GF-D8 (cell line): ENCODE measurements at regions not wholly inside any gene's neighbourhood (a gene's known extent, or its start where the extent isn't known, plus 50 kb on each side); places are given as distances from the start of the nearest gene placed in this dataset.
"Not testable (repeated sequence)": the region's sequence is repeated elsewhere in the genome, so short reads cannot be mapped to it uniquely, and the experiment has no call there.

Experiments
- DNase-seq: peaks from one replicate; lab custom pipeline; 2025; lab: John Stamatoyannopoulos, UW

DNA sequence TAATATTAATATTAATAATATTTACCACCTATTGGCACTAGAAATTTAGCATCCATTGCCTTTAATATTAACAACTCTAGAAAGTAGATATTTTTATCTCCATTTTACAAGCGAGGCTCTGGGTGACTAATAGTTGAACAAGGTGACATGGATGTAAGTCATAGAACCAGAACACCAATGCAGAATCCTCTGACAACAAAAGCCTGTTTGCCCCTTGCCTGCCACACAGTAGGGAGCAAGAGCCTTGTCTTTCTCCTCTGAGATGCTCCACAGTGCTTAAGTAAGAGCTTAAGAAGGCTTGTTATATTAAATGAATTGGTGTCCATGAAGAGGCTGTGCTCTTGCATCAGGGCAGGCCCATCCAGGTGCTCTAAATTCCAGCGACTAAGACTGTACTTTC, 51.2 kb upstream of the LBX1 start:
- DNase-seq: no peak

DNA sequence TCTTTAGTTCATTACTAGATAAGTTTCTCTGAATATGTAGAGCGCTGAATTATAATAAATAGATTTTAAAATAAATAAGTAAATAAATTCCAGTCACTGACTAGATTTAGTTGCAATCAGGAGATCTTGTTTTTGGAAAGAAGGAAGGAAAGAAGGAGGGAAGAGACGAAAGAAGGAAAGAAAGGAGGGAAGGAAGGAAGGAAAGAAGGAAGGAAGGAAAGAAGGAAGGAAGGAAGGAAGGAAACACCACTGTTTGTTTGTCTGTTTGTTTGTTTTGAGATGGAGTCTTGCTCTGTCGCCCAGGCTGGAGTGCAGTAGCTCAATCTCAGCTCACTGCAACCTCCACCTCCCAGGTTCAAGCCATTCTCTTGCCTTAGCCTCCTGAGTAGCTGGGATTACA, 51.7 kb upstream of the LBX1 start:
- DNase-seq: not testable (repeated sequence)

DNA sequence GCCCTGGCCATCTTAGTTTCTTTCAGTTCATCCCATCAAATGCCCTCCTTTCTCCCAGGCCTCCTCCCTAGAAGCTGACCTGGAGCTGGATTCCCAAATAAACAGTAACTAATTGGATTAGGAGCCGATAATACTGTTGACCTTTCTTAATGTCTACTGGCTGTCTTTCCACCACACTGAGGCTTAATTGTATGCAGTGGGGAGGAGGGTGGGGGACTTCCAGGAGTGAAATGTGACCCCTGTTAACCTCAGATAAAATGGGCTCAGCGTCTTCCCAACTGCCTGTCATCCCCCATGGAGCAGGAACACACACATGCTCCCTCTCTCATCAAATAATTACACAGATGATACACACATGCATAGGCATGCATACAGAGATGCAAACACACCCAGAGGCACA, 53.7 kb upstream of the LBX1 start:
- no peak for DNase-seq

DNA sequence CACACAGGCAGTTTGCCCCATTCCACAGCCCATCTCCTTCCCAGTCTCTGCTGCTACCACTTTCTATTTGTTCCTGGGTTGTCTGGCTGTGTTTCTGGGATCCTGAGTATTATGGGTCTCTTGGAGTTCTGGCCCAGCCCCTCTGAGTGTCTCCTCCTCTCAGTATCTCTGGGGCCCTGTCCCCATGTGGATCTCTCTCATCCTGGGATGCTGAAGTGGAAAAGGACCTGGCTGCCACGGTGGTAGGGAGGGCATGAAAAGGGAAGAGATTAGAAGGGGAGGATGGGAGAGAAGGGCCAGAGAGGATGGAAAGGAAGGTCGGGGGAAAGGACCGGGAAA, 54.5 kb upstream of the LBX1 start:
- no peak for DNase-seq

DNA sequence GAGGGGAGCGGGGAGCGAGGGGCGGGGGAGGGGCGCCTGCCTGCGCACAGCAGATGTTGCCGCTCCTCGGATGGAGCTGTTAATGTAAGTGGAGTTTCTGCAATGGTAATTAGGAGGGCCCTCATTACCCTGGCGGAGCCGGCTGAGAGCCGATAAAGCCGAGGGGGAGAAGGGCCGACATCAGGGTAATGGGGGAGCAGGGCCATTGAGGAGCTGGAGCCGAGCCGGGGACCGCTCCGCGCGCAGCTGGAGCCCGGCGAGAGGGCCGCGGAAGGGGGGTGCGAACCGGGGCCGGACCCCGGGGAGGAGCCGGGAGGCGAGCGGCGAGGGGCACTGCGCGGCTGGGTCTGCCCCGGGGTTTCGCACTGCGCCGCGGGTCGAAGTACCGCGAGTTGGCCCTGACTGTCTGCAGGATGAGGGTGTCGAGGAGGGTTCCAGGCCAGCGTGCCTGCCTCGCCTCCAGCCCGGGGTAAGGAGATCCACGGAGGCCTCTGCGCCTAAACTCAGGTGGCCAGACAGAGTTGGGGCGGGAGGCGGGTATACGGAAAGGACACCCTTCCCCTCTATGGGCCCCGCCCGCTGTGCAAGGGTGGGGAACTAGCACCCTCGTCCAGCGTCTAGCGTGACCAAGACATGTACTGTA, 55.0 kb upstream of the LBX1 start:
- DNase-seq: no peak

DNA sequence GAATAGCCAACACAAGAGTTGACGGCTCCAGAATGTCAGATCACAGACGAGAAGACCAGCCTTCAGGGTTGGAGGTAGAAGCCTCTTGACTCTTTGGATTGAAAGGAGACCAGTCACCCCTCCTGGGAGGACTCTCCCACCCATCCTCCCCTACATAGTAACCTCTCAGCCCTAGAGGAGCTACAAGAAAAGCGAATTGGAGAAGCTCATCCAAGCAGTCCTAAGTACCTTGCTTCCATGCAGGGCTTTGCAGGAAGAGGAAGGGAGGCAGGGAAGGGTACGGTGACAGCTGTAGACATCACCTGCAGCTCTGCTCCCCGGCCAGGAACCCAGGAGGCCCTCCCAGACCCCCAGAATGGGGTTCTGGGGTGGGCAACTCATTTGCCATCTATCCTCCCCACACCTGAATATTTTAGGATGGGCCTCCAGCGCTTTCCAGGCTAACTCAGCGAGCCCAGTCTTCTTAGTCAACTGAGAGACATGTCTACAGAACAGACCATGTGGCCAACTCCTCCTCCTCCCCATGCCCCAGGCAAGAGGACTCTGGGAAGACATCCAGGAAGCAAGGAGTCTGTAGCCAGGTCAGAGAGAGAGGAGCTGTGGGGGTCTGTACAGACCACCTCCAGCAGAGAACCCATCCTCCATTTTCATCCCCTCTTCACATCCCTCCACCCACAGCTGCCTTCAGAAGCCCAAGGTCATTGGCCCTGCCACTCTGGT, 55.6 kb upstream of the LBX1 start:
- no peak for DNase-seq

DNA sequence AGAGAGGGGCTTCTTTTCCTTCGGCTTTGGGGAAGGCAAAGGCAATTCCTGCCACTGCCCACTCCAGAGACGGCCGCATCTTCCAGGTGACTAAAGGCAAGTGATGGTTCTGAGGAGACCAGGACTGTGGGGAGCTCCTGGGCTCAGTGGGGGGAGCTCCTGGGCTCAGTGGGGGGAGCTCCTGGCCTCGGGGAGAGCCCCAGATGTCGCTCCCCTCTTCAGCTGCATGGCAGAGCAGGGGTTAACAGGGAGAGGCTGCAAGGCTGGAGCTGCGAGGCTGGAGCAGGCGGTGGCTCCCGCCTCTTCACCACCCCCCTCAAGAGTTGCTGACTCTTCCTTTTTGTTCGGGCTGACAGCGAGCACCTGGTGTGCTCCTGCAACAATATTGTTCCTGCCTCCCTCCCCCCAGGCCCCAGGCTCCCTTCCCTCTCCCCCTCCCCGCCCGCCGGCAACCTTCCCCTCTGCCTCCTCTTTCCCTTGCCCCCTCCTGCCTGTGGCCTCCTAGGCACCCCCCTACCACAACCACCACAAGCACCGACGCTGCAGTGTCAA, 56.3 kb upstream of the LBX1 start:
- no peak for DNase-seq

DNA sequence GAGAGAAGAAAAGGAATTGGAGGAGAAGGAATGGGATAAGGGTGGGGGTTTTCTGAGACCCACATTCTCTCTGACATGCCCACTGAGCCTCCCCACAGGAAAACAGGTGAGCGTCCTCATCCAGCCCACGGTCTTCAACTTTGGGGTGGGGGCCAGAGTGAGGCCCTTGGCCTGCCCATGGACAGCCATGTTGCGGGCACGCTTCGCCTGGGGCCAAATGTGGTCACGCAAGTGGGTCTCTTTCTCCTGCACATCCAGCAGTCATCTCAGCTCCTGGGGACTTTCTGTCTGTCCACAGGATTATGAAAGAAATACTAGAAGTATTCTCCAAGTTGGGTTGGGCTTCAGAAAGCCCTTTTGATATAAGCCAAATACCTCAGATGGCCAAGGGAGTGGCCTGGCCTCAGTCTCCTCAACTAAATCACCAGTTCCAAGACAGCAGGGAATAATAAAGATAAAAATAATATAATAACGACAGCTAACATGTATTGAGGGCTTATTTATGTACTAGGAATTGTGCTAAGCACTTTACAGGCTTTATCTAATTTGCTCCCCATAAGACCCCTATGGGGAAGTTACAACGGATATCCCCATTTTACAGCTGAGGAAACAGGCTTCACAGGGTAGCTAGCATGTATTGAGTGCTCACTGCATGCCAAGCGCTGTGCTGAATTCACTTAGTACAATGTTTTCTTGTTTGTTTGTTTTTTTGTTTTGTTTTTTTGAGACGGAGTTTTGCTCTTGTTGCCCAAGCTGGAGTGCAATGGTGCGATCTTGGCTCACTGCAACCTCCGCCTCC, 57.2 kb upstream of the LBX1 start:
- DNase-seq: no peak

DNA sequence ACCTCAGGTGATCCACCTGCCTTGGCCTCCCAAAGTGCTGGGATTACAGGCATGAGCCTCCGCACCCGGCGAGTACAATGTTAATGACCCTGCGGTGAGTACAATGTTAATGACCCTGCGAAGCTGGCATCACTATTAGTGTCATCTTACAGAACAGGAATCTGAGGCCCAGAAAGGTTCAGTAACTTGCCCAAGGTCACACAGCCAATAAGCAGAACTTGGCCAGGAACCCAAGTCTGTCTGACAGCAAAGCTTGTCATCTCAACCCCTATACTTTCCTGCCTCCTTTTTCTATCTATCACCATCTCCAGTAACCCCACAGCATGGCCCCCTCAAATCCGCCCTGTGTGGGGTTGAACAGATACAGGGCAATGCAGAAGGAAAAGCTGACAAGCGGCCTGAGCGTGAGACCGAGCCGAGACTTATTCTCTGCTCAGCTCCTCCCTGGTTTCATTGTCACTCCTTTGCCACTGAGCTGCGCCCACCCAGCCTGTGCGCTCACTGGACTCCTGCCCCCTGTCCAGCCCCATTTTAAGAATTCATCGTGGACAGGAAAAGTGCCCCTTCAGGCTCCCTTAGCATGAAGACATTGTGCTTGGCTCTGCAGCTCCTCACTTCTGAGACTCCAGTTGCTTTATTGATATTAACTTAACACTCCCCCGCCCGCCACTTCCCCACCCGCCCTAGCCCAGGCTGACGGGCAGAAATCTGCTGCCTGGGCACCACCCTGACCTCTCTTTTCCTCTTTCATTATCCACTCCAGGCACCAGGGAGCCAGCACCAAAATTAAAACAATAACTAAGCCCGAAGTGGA, 58.1 kb upstream of the LBX1 start:
- no peak for DNase-seq

DNA sequence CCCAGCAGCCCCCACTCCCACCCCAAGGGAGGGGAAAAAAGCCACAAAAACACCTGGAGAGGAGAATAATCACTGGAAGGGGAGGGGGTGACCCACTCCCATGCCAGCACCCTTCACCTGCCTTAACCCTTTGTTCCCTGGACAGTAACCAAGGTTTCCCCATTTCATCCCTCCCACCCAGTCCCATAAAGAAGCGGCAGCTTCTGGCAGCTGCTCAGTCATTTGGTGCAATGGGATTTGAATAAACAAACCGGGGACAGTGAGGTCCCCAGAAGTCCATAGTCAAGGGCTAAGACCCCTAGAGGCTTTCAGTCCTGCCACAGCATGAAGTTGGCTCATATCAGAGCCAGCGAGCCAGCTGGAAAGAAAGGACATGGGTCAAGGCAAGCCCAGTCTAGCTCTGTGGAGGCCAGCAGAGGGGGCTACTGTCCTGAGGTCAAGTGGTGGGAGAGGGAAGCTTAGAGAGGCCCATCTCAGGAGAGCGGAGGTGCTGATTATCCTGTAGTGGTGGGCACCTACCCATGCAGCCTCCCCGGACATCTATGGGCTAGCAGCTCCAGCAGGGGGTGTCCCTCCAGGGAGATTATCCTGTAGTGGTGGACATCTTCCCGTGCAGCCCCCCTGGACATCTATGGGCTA, 58.9 kb upstream of the LBX1 start:
- DNase-seq: no peak

DNA sequence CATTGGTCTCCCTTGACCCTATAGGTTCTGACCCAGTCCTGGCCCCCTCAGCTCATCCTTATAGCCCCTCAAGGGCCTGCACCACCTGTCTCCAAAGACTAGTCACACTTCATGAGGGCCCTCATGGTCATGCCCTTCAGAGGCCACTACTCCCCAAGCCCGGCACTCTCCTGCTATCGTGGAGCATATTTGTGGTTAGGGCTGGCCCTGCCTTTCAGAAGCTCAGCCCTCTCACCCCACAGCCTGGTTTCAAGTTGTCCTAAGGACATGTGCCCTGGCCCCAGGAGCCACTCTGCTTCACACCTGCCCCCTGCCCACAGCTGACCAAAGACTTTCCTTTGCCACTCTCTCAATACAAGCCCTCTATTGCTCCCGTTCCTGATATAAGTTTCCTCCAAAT, 60.3 kb upstream of the LBX1 start:
- DNase-seq: no peak

DNA sequence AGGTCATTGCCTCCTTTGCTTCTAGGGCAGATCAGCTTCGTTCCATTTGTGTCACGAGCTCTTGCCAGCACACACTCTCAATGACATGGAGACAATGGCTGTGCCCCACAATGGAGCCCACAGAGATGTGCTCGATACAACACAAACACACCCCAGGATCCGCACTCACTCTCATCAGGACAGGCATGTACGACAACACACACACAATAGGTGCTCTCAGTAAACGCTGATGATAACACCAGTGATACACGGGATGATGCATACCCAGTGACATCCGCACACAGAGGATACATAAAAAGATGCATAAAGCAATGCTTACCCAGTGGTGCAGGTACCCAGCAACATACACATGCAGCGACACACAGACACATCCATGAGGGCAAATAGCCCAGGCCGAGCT, 61.2 kb upstream of the LBX1 start:
- no peak for DNase-seq

DNA sequence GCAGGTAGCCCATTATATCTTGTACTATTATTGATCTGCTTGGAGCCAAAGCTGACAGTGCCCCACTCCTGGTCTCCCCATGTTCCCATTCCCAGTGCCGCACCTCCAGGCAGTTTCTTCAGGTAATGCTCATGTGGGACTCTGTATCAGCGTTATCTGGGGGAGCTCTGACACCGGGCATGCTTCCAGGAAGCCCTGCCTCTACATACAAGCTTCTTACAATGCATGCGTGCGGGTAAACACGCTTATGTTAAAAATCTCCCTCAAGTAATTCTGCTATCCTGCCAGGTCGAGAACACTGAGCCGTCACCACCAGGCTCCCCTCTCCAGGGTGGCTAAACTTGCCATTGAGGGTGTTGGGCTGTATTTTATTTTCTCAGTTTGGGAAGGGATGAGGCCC, 61.6 kb upstream of the LBX1 start:
- DNase-seq: no peak

DNA sequence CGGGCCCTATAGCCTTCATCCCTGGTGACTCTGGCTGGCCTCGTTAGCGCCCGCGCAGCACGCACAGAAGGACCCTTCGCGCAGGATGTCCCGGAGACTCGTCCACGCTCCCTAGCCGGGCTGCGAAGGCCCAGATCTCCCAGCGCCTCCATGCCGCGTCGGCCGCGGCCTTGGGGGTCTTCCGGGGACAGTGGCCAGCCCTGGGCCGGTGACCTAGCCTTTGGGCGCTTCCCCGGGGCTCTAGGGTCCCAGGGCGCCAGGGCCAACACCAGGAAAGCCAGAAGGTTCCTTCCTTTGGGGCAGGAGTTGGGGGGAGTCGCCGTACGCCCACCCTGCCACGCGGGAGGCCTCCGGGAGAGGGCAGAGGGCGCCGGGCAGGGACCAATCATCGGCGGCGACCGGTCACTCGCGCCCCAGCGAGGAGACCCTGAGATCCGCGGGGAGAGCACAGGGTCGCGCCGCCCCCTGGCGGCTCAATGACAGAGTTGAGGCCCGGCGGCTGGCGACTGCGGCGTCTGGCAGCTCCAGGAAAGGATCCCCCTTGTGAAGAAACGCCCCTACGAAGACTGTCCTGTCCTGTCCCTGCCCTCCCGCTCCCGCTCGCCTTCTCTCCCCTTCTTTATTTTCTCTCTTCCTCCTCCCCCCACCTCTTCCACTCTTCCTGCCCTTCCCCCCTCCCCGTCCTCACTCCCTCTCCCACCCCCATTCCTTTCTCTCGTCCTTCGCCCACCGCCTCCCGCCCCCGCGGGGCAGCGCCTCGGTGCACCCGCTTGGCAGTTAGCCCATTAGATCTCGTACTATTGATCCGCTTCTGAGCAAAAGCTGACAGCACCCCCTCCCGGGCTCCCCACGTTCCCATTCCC, 62.3 kb upstream of the LBX1 start:
- no peak for DNase-seq

DNA sequence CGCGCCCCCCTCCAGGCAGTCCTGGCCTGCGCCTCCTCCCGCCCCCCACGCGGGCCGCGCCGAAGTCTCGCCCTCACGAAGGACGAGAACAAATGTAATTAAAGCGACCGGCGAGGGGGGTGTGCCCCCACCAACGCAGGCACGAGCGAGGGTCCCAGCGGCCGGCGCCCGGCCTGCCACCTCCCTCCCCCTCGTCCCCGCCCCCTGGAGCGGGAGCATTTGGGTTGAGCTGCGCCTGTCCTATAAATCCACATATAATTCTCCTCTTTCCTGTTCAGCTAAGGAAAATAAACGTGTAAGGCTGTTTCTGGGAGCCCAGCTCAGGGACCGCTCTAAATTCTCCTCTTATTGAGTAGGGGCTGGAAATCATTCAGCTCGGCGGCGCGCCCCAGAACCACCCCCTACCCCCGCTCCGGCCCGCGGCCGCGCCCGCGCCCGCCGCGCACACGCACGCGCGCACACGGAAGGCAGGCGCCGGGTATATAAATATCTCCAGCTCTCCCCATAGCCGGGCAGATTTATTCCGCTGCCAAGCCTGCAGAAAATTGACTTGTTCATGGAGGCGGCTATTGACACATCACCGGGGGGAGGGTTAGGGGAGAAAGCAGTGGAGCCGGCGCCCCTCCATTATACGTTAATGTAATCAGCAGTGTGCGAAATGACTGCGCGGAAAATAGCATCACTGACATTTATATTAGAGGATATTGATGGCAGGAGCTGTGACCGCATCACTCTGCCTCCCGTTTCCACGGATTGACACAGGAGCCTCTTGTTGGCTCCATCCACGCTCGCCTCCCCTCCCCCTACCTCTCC, 61.6 kb upstream of the BTRC start:
- DNase-seq: no peak

DNA sequence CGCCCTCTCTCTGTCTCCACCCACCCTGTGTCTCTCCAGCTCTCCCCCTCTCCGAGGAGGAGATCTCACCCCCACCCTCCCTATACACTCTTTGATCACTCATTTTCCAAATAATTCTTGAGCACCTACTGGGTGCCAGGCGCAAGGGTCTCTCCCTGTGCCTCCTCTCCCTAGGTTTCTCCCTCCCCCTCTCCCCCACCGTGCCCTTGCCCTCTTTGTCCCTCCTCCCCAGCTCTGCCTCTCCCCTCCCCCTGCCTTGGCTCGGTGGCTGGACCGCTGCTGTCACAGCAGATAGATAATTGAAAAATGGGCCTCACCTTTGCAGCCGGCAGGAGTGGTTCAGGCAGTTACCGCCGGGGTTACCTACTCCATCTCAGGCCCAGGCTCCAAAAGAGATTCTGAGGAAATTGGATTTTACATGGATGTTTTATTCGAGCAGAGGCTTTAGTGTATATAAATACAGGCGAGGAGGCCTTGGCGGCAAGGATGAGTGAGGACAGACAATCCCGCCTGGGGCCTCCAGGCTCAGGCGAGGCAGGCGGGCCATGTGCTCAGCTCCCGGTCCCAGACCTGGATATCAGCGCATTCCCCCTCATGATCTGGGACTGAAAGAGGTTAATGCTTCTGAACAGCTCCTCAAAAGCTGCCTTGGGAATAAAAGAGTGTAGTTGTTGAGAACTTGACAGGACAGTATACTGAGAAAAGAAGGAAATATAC, 60.8 kb upstream of the BTRC start:
- DNase-seq: no peak

DNA sequence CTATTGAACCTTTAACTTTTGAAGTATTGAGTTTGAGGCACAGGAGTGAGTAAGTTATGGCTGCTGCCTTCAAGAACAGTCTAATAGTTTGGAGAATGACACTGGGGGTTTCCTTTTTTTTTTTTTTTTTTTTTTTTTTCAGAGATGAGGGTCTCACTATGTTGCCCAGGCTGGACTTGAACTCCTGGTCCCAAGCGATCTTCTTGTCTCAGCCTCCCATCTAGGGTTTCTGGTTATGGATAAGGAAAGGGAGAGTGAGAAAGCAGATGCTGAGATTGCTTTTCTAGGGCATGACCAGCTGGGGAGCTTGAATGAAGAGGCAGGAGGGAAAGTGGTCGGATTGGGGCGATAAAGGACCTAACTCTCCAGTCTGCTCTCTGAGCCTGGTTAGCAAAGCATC, 59.9 kb upstream of the BTRC start:
- DNase-seq: no peak

DNA sequence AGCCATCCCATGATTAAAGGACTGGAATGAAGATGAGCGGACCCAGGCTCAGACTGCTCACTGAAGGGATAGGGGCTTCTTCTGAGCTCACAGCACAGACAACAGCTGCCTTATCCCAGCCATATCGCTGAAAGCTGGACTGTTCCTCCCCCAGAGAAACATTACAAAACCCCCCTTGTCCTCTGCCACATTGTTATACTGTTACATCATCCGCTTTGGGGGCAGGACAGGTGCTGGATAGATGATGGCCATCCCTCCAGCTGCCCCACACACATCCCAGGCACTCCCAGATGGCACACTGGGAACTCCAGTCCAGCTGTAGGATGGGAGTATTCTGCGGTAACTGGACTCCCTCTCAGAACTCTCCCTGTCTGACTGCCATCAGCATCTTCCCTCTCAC, 58.7 kb upstream of the BTRC start:
- DNase-seq: no peak

DNA sequence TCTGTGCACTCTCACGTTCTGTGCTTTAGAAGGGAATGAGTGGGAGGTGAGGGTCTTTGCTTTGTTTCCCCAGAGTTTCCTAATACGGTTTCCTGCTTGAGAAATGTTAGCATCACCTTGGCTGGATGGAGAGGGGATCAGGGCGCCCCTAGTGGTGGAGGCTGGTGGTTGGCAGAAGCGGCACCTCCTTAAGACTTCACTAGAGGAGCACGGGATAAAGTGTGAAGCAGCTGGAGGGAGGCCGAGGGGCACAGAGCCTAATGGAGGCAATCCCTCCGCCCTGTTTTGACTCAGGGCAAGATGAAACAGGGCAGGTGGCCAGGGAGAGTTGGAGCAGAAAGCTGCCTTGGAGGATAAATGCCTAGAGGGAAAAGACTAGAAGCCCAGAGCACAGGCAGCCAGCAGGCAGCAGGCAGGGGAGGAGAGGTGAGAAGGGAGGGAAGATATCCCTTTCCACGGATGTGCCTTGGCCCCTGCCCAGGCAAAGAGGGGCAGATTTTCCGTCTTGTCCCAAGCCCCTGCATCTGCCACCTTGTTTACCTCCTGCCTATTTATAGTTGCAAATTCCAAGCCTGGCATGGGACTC, 56.0 kb upstream of the BTRC start:
- DNase-seq: no peak
